Chondrocyte (in vitro differentiated cells): ENCODE measurements at regions not wholly inside any gene's neighbourhood (a gene's known extent, or its start where the extent isn't known, plus 50 kb on each side); places are given as distances from the start of the nearest gene placed in this dataset.

Experiments
- DNase-seq: peaks from one replicate; pipeline ENCODE4 v3.0.0; 2021; ENCODE audit warnings: mixed read lengths, low spot score
- H3K27ac Mint-ChIP-seq: one replicate; pipeline ENCODE4 v1.8.0; 2021; ENCODE audit warnings: mild to moderate bottlenecking, moderate library complexity, mixed read lengths; ENCODE audit not compliant: unreplicated experiment
- H3K27me3 Mint-ChIP-seq: 2 replicates; pipeline ENCODE4 v1.8.0; 2021; ENCODE audit warnings: low read depth, mixed read lengths
- H3K36me3 Mint-ChIP-seq: 2 replicates; pipeline ENCODE4 v1.8.0; 2021; ENCODE audit warnings: low read depth, mixed read lengths
- H3K4me1 Mint-ChIP-seq: 2 replicates; pipeline ENCODE4 v1.8.0; 2021; ENCODE audit warnings: low read depth, mild to moderate bottlenecking, mixed read lengths
- H3K4me3 Mint-ChIP-seq: one replicate; pipeline ENCODE4 v1.8.0; 2021; ENCODE audit warnings: mild to moderate bottlenecking, moderate library complexity, mixed read lengths; ENCODE audit not compliant: unreplicated experiment
- H3K9me3 Mint-ChIP-seq: 2 replicates; pipeline ENCODE4 v1.8.0; 2021; ENCODE audit warnings: low read depth, mixed read lengths
- CTCF ChIP-seq: fragments of 200-600 bp; sonication (generic); IDR thresholded peaks from 2 replicates; pipeline ENCODE4 v1.5.0; 2021; ENCODE audit warnings: antibody characterized with exemption, mild to moderate bottlenecking, moderate library complexity

- H3K36me3 Mint-ChIP-seq: no peaks in the 10 kb centered on the region
- no peaks in the 10 kb centered on the region for H3K27me3 Mint-ChIP-seq
- DNase-seq: no peak
- H3K4me3 Mint-ChIP-seq: no peak overlapping the region
- H3K4me1 Mint-ChIP-seq: peaks cover 16% of the 10 kb centered on the region
- no peak overlapping the region for H3K27ac Mint-ChIP-seq
- TF ChIP-seq CTCF: no peak
- no peaks in the 10 kb centered on the region for H3K9me3 Mint-ChIP-seq
These were observed 61.7 kb upstream of the DTNA start for GRCh38 chr18:34648269-34648985.

- H3K27ac Mint-ChIP-seq: no peak overlapping the region
- no peaks in the 10 kb centered on the region for H3K36me3 Mint-ChIP-seq
- peaks cover 14% of the 10 kb centered on the region for H3K4me1 Mint-ChIP-seq
- H3K27me3 Mint-ChIP-seq: no peaks in the 10 kb centered on the region
- H3K4me3 Mint-ChIP-seq: no peak overlapping the region
- DNase-seq: no peak
- no peaks in the 10 kb centered on the region for H3K9me3 Mint-ChIP-seq
- TF ChIP-seq CTCF: no peak
These were observed 61.0 kb upstream of the DTNA start for GRCh38 chr18:34649080-34649479.

- Mint-ChIP-seq H3K4me1 (peaks cover 13% of the 10 kb centered on the region), H3K36me3 (no peaks in the 10 kb centered on the region), H3K27me3 (no peaks in the 10 kb centered on the region), H3K9me3 (no peaks in the 10 kb centered on the region), H3K4me3 (no peak overlapping the region), H3K27ac (no peak overlapping the region)
- no peak for DNase-seq
- no peak for TF ChIP-seq CTCF
These were observed 60.0 kb upstream of the DTNA start for GRCh38 chr18:34650121-34650545.

- DNase-seq: no peak
- H3K9me3 Mint-ChIP-seq: no peaks in the 10 kb centered on the region
- TF ChIP-seq CTCF: no peak
- H3K27ac Mint-ChIP-seq: no peak overlapping the region
- peaks cover 9% of the 10 kb centered on the region for H3K4me1 Mint-ChIP-seq
- H3K36me3 Mint-ChIP-seq: no peaks in the 10 kb centered on the region
- H3K27me3 Mint-ChIP-seq: no peaks in the 10 kb centered on the region
- H3K4me3 Mint-ChIP-seq: no peak overlapping the region
These were observed 58.3 kb upstream of the DTNA start for GRCh38 chr18:34651586-34652369.

- H3K4me1 Mint-ChIP-seq: peaks cover 21% of the 10 kb centered on the region
- no peak overlapping the region for H3K4me3 Mint-ChIP-seq
- DNase-seq: no peak
- TF ChIP-seq CTCF: no peak
- no peak overlapping the region for H3K27ac Mint-ChIP-seq
- H3K9me3 Mint-ChIP-seq: no peaks in the 10 kb centered on the region
- no peaks in the 10 kb centered on the region for H3K27me3 Mint-ChIP-seq
- no peaks in the 10 kb centered on the region for H3K36me3 Mint-ChIP-seq
These were observed 55.0 kb upstream of the DTNA start for GRCh38 chr18:34655131-34655530.
